ENCODE measurements at regions not wholly inside any gene's neighbourhood (a gene's known extent, or its start where the extent isn't known, plus 50 kb on each side); places are given as distances from the start of the nearest gene placed in this dataset.

GRCh38 chr4:175034007-175034406 is 115.8 kb downstream of the ADAM29 start:
- TF ChIP-seq POLR2A (IDR thresholded peaks at IDR 0.05; ENCODE audit: low read length), result no peak
- no peak for TF ChIP-seq GATA1 (IDR thresholded peaks at IDR 0.05; ENCODE audit: low read depth, low read length)

Data from erythroblast (primary cell).